ENCODE measurements at regions not wholly inside any gene's neighbourhood (a gene's known extent, or its start where the extent isn't known, plus 50 kb on each side); places are given as distances from the start of the nearest gene placed in this dataset.

GRCh38 chr9:13501018-13501417, 221.5 kb upstream of the MPDZ start:
- TF ChIP-seq, protein P1, sequence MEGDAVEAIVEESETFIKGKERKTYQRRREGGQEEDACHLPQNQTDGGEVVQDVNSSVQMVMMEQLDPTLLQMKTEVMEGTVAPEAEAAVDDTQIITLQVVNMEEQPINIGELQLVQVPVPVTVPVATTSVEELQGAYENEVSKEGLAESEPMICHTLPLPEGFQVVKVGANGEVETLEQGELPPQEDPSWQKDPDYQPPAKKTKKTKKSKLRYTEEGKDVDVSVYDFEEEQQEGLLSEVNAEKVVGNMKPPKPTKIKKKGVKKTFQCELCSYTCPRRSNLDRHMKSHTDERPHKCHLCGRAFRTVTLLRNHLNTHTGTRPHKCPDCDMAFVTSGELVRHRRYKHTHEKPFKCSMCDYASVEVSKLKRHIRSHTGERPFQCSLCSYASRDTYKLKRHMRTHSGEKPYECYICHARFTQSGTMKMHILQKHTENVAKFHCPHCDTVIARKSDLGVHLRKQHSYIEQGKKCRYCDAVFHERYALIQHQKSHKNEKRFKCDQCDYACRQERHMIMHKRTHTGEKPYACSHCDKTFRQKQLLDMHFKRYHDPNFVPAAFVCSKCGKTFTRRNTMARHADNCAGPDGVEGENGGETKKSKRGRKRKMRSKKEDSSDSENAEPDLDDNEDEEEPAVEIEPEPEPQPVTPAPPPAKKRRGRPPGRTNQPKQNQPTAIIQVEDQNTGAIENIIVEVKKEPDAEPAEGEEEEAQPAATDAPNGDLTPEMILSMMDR (IDR thresholded peaks at IDR 0.05; ENCODE audit: borderline replicate concordance, insufficient read depth, low read depth, low read length): no peak
- H3K4me3 ChIP-seq (ENCODE audit: low read depth, low read length): no peak overlapping the region

DNA sequence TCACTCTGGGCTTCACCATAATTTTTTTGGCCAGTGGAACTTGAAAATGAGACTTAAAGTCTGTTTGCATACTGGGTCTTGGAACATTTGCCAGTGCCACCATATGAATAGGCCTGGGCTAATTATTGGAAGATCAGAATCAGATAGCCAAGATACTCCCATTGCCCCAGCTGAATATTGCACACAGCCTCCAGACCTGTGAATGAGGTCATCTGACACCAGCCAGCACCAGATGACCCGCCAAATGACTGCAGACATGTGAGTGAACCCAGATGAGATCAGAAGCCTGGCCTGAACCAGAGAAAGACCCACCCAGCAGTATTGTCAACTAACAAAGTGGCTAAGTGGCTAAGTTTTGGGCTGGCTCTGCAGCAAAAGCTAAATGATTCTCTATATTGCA, 220.5 kb upstream of the MPDZ start:
- H3K4me3 ChIP-seq (ENCODE audit: low read depth, low read length): no peak overlapping the region
- TF ChIP-seq, protein P1 (IDR thresholded peaks at IDR 0.05; ENCODE audit: borderline replicate concordance, insufficient read depth, low read depth, low read length): no peak

- TF ChIP-seq, protein P1 (IDR thresholded peaks at IDR 0.05; ENCODE audit: borderline replicate concordance, insufficient read depth, low read depth, low read length): no peak
- H3K4me3 ChIP-seq (ENCODE audit: low read depth, low read length): no peak overlapping the region
Observed at GRCh38 chr9:13493697-13494096, 214.2 kb upstream of the MPDZ start.

- no peak overlapping the region for H3K4me3 ChIP-seq (ENCODE audit: low read depth, low read length)
- TF ChIP-seq, protein P1 (IDR thresholded peaks at IDR 0.05; ENCODE audit: borderline replicate concordance, insufficient read depth, low read depth, low read length): no peak
Observed at GRCh38 chr9:13491493-13492424, 212.3 kb upstream of the MPDZ start.

GRCh38 chr9:13491138-13491492, 211.6 kb upstream of the MPDZ start:
- TF ChIP-seq, protein P1 (IDR thresholded peaks at IDR 0.05; ENCODE audit: borderline replicate concordance, insufficient read depth, low read depth, low read length): no peak
- no peak overlapping the region for H3K4me3 ChIP-seq (ENCODE audit: low read depth, low read length)

DNA sequence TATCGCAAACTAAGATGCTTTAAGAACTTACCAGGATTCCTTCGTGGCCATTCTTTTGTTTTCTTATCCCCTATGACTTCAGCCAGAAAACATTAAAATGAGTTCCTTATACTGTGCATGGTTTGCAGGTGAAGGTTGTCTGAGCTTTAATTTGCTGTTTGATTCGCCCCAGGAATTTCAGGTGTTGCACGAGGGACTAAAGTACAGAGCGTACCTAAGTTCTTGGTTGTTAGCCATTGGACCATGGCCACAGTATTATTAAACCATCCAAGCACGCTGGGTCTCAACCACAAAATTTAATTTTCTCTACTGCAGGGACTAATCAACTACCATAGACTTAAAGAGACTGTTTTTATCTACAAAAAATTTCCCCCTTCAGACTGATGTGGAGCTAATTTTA, 208.4 kb upstream of the MPDZ start:
- TF ChIP-seq, protein P1 (IDR thresholded peaks at IDR 0.05; ENCODE audit: borderline replicate concordance, insufficient read depth, low read depth, low read length): no peak
- H3K4me3 ChIP-seq (ENCODE audit: low read depth, low read length): no peak overlapping the region

- H3K4me3 ChIP-seq (ENCODE audit: low read depth, low read length): no peak overlapping the region
- TF ChIP-seq, protein P1 (IDR thresholded peaks at IDR 0.05; ENCODE audit: borderline replicate concordance, insufficient read depth, low read depth, low read length): no peak
Observed at GRCh38 chr9:13487498-13487897, 208.0 kb upstream of the MPDZ start.
